ENCODE measurements at regions not wholly inside any gene's neighbourhood (a gene's known extent, or its start where the extent isn't known, plus 50 kb on each side); places are given as distances from the start of the nearest gene placed in this dataset.
"Not testable (repeated sequence)": the region's sequence is repeated elsewhere in the genome, so short reads cannot be mapped to it uniquely, and the experiment has no call there.

DNA sequence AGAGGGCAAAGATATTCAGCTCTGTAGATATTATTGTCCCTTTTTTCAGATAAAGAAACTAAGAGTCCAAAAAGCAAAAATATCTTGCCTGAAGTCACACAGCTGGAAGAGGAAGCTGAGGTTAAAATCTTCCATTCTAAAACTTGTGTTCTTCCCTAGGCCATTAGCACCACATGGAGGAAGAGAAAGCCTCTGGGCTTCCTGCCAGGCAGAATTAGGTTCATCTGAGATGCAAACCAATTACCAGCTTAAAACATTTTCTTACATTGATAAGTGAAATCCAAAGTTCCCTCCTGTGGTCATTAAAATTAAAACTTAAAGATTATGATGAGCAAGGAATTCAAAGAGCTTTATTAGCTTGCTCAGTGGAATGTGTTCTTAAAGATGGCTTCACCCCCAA is 235.3 kb upstream of the SETMAR start (continued):
- TF ChIP-seq SMC3 (IDR thresholded peaks at IDR 0.05), result no peak
- no peak for TF ChIP-seq JUN (IDR thresholded peaks at IDR 0.05)
- TF ChIP-seq REST (IDR thresholded peaks at IDR 0.05), result no peak

DNA sequence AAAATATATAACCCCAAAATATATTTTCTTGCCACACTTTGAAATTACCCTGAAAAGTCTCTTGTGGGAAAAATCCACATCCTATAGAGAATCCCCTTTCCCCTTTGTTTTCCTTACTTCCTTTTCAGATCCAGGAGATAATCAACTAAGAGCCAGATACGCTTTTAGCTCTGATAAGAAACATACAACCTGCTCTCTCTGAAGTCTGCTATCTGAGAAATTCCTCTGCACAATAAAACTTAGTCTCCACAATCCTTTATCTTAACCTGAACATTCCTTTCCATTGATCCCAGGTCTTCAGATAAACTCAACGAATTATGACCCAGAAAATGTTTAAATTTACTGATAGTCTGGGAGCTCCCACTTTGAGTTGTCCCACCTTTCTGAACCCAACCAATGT is 233.4 kb upstream of the SETMAR start:
- CTCF ChIA-PET, result interaction anchor here (0.6 kb wide), 1 partner anchor 130 kb away, joined by 4 read pairs; no protein-coding TSS in a partner anchor
- Histone ChIP-seq H3K9me3 (no peaks in the 10 kb centered on the region), H3K27ac (no peak overlapping the region), H3K4me2 (no peak overlapping the region), H3K4me3 (no peak overlapping the region), H3K4me1 (no peaks in the 10 kb centered on the region)
- POLR2A ChIA-PET, result no interaction called here
- ATAC-seq, result no peak
- 2% methylated on average over 2 of the region's 2 CpGs for WGBS (ENCODE audit: missing lambda C conversion rate)
- no peak for DNase-seq (ENCODE audit: low read depth in 1 of 2, low spot score in 1 of 2)
- FAIRE-seq, result no peak
- TF ChIP-seq USF2 (IDR thresholded peaks at IDR 0.05), result no peak
- TF ChIP-seq CHD2 (IDR thresholded peaks at IDR 0.05; ENCODE audit: low read length, partially characterized antibody), result no peak
- no peak for TF ChIP-seq FOSB (CRISPR knock-in tag; IDR thresholded peaks at IDR 0.05)

DNA sequence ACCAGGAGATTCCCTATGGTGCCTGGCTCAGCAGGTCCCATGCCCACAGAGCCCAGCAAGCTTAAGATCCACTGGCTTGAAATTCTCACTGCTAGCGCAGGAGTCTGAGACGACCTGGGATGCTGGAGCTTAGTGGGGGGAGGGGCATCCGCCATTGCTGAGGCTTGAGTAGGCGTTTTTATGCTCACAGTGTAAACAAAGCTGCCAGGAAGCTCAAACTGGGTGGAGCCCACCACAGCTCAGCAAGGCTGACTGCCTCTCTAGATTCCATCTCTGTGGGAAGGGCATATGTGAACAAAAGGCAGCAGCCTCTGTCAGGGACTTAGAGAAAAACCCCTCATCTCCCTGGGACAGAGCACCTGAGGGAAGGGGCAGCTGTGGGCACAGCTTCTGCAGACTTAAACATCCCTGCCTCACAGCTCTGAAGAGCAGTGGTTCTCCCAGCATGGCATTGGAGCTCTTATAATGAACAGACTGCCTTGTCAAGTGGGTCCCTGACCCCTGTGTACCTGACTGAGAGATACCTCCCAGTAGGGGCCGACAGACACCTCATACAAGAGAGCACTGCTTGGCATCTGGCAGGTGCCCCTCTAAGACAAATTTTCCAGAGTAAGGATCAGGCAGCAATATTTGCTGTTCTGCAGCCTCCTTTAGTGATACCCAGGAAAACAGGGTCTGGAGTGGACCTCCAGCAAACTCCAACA is 231.5 kb upstream of the SETMAR start:
- no peak for TF ChIP-seq EP300 (IDR thresholded peaks at IDR 0.05)
- TF ChIP-seq JUNB (IDR thresholded peaks at IDR 0.05), result no peak
- TF ChIP-seq NFE2L2 (conservative IDR thresholded peaks at IDR 0.05; ENCODE audit: low read length), result no peak
- CTCF ChIA-PET, result no interaction called here
- 8% methylated on average over 4 of the region's 5 CpGs for WGBS (ENCODE audit: missing lambda C conversion rate)

DNA sequence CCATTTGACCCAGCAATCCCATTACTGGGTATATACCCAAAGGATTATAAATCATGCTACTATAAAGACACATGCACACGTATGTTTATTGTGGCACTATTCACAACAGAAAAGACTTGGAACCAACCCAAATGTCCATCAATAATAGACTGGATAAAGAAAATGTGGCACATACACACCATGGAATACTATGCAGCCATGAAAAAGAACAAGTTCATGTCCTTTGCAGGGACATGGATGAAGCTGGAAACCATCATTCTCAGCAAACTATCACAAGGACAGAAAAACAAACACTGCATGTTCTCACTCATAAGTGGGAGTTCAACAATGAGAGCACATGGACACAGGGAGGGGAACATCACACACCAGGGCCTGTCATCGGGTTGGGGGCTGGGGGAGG is 225.9 kb upstream of the SETMAR start:
- H3K4me3 ChIP-seq; CTCF ChIA-PET; FAIRE-seq; POLR2A ChIA-PET; H3K27ac ChIP-seq; H3K9me3 ChIP-seq; H3K4me1 ChIP-seq; ATAC-seq; DNase-seq (ENCODE audit: low read depth in 1 of 2, low spot score in 1 of 2); H3K4me2 ChIP-seq: not testable (repeated sequence)
- WGBS (ENCODE audit: missing lambda C conversion rate), result 18% methylated on average over 2 of the region's 2 CpGs

More for the DNA sequence above, 231.5 kb upstream of the SETMAR start:
- ATAC-seq (no peak), DNase-seq (ENCODE audit: low read depth in 1 of 2, low spot score in 1 of 2) (no peak), FAIRE-seq (no peak)
- no peaks in the 10 kb centered on the region; the same call in 2 of the 3 replicates for H3K9me3 ChIP-seq
- H3K4me3 ChIP-seq, result no peak overlapping the region
- no peak overlapping the region for H3K27ac ChIP-seq
- no peak overlapping the region for H3K4me2 ChIP-seq
- H3K4me1 ChIP-seq, result no peaks in the 10 kb centered on the region
- POLR2A ChIA-PET, result no interaction called here

DNA sequence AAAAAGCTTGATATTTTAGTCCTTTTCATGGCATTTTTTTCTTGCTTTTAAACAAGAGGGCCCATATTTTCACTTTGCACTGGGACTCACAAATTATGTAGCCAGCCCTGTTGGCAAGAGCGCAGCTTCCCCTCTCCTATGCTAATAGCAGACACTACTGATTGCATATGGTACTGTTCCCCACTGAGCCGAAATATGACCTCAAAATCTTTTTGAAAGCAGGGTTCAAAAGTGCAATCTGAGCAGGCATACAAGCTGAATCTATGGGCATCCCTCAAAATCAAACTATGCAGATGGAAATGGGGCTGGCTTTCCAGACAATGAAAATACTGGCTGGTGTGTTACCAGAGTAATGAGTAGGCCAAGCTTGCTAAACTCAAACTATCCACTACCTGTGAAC is 225.2 kb upstream of the SETMAR start:
- no peak for ATAC-seq
- no peak overlapping the region for H3K4me2 ChIP-seq
- no peaks in the 10 kb centered on the region for H3K4me1 ChIP-seq
- TF ChIP-seq NR3C1 (IDR thresholded peaks at IDR 0.05), result no peak
- TF ChIP-seq, protein P1, sequence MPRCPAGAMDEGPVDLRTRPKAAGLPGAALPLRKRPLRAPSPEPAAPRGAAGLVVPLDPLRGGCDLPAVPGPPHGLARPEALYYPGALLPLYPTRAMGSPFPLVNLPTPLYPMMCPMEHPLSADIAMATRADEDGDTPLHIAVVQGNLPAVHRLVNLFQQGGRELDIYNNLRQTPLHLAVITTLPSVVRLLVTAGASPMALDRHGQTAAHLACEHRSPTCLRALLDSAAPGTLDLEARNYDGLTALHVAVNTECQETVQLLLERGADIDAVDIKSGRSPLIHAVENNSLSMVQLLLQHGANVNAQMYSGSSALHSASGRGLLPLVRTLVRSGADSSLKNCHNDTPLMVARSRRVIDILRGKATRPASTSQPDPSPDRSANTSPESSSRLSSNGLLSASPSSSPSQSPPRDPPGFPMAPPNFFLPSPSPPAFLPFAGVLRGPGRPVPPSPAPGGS (IDR thresholded peaks at IDR 0.05), result no peak
- no peak overlapping the region for H3K27ac ChIP-seq
- H3K4me3 ChIP-seq, result no peak overlapping the region
- no peak for FAIRE-seq
- no peaks in the 10 kb centered on the region; the same call in 2 of the 3 replicates for H3K9me3 ChIP-seq
- ChIA-PET POLR2A (no interaction called here), CTCF (interaction anchor here (1.5 kb wide), 1 partner anchor 9 kb away, joined by 3 read pairs; no protein-coding TSS in a partner anchor)
- 23% methylated on average over 2 of the region's 2 CpGs for WGBS (ENCODE audit: missing lambda C conversion rate)
- DNase-seq (ENCODE audit: low read depth in 1 of 2, low spot score in 1 of 2), result no peak

Measured in A549 (cell line).